ENCODE measurements at regions not wholly inside any gene's neighbourhood (a gene's known extent, or its start where the extent isn't known, plus 50 kb on each side); places are given as distances from the start of the nearest gene placed in this dataset.

DNA sequence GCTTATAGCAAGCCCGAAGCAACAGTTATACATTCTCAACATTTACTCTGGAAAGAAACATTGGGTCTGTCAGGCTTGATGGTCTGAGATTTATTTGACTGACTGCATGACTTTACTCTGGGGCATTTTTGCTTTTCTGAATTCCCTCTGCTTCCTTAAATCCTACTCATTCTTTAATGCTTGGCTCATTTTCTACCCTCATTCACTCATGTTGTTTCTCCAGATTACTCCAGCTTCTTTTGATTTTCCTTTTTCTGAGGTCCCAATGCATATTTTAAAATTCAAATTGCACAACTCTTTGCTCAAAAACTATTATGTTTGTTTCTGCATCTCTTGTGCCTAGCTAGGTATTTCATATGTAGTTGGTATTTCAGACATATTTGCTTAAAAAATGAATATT is 2002.9 kb upstream of the NUDT12 start:
- TF ChIP-seq CSDC2 (CRISPR knock-in tag; IDR thresholded peaks at IDR 0.05) (no peak), ZNF70 (CRISPR knock-in tag; IDR thresholded peaks at IDR 0.05) (no peak), ZNF8 (CRISPR knock-in tag; IDR thresholded peaks at IDR 0.05) (no peak), OSR1 (CRISPR knock-in tag; IDR thresholded peaks at IDR 0.05) (no peak), ESRRG (CRISPR knock-in tag; IDR thresholded peaks at IDR 0.05) (no peak), ZFP3 (CRISPR knock-in tag; IDR thresholded peaks at IDR 0.05) (no peak), PPARA (CRISPR knock-in tag; IDR thresholded peaks at IDR 0.05; ENCODE audit: borderline replicate concordance) (no peak), GLIS3 (CRISPR knock-in tag; IDR thresholded peaks at IDR 0.05) (no peak), ARNTL (CRISPR knock-in tag; IDR thresholded peaks at IDR 0.05; ENCODE audit: borderline replicate concordance, low read depth) (no peak), BACH2 (CRISPR knock-in tag; IDR thresholded peaks at IDR 0.05; ENCODE audit: borderline replicate concordance) (no peak), ZNF565 (CRISPR knock-in tag; conservative IDR thresholded peaks at IDR 0.05; ENCODE audit: low read depth) (no peak), ZFP30 (CRISPR knock-in tag; IDR thresholded peaks at IDR 0.05) (no peak)
- TF ChIP-seq, protein P1, sequence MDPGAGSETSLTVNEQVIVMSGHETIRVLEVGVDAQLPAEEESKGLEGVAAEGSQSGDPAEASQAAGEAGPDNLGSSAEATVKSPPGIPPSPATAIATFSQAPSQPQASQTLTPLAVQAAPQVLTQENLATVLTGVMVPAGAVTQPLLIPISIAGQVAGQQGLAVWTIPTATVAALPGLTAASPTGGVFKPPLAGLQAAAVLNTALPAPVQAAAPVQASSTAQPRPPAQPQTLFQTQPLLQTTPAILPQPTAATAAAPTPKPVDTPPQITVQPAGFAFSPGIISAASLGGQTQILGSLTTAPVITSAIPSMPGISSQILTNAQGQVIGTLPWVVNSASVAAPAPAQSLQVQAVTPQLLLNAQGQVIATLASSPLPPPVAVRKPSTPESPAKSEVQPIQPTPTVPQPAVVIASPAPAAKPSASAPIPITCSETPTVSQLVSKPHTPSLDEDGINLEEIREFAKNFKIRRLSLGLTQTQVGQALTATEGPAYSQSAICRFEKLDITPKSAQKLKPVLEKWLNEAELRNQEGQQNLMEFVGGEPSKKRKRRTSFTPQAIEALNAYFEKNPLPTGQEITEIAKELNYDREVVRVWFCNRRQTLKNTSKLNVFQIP (CRISPR knock-in tag; IDR thresholded peaks at IDR 0.05; ENCODE audit: borderline replicate concordance, low read depth) = no peak
- TF ChIP-seq, protein P2, sequence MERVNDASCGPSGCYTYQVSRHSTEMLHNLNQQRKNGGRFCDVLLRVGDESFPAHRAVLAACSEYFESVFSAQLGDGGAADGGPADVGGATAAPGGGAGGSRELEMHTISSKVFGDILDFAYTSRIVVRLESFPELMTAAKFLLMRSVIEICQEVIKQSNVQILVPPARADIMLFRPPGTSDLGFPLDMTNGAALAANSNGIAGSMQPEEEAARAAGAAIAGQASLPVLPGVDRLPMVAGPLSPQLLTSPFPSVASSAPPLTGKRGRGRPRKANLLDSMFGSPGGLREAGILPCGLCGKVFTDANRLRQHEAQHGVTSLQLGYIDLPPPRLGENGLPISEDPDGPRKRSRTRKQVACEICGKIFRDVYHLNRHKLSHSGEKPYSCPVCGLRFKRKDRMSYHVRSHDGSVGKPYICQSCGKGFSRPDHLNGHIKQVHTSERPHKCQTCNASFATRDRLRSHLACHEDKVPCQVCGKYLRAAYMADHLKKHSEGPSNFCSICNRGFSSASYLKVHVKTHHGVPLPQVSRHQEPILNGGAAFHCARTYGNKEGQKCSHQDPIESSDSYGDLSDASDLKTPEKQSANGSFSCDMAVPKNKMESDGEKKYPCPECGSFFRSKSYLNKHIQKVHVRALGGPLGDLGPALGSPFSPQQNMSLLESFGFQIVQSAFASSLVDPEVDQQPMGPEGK (CRISPR knock-in tag; IDR thresholded peaks at IDR 0.05; ENCODE audit: borderline replicate concordance) = no peak
- TF ChIP-seq, protein P3, sequence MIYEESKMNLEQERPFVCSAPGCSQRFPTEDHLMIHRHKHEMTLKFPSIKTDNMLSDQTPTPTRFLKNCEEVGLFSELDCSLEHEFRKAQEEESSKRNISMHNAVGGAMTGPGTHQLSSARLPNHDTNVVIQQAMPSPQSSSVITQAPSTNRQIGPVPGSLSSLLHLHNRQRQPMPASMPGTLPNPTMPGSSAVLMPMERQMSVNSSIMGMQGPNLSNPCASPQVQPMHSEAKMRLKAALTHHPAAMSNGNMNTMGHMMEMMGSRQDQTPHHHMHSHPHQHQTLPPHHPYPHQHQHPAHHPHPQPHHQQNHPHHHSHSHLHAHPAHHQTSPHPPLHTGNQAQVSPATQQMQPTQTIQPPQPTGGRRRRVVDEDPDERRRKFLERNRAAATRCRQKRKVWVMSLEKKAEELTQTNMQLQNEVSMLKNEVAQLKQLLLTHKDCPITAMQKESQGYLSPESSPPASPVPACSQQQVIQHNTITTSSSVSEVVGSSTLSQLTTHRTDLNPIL (CRISPR knock-in tag; IDR thresholded peaks at IDR 0.05; ENCODE audit: low read depth) = no peak
- ATAC-seq = no peak

DNA sequence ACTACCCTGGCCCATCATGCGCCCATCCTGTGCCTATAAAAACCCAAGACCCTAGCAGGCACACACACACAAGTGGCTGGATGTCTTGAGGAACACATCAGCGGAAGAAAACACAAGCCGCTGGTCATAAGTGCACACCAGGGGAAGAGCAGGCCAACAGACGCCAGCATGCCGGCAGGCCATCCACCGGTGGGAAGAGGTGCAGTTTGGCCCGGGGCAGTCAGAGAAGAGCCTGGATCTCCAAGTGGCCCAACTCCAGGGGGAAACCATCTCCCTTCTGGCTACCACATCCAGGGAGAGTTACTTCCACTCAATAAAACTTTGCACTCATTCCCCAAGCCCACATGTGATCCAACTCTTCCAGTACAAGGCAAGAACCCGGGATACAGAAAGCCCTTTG is 2001.3 kb upstream of the NUDT12 start:
- TF ChIP-seq ZFP30 (CRISPR knock-in tag; IDR thresholded peaks at IDR 0.05) (no peak), TCF4 (CRISPR knock-in tag; IDR thresholded peaks at IDR 0.05; ENCODE audit: borderline replicate concordance) (no peak), OSR1 (CRISPR knock-in tag; IDR thresholded peaks at IDR 0.05) (no peak), BACH2 (CRISPR knock-in tag; IDR thresholded peaks at IDR 0.05; ENCODE audit: borderline replicate concordance) (no peak), ESRRG (CRISPR knock-in tag; IDR thresholded peaks at IDR 0.05) (no peak), ZNF70 (CRISPR knock-in tag; IDR thresholded peaks at IDR 0.05) (no peak), ZNF565 (CRISPR knock-in tag; conservative IDR thresholded peaks at IDR 0.05; ENCODE audit: low read depth) (no peak), ZC3H10 (CRISPR knock-in tag; IDR thresholded peaks at IDR 0.05) (no peak), PPARA (CRISPR knock-in tag; IDR thresholded peaks at IDR 0.05; ENCODE audit: borderline replicate concordance) (no peak), TOX (CRISPR knock-in tag; IDR thresholded peaks at IDR 0.05; ENCODE audit: borderline replicate concordance) (no peak), ZFP3 (CRISPR knock-in tag; IDR thresholded peaks at IDR 0.05) (no peak), RARB (CRISPR knock-in tag; IDR thresholded peaks at IDR 0.05) (no peak), CSDC2 (CRISPR knock-in tag; IDR thresholded peaks at IDR 0.05) (no peak), GLIS3 (CRISPR knock-in tag; IDR thresholded peaks at IDR 0.05) (no peak)
- TF ChIP-seq, protein P3 (CRISPR knock-in tag; IDR thresholded peaks at IDR 0.05; ENCODE audit: low read depth) = no peak
- TF ChIP-seq, protein P2 (CRISPR knock-in tag; IDR thresholded peaks at IDR 0.05; ENCODE audit: borderline replicate concordance) = no peak
- TF ChIP-seq, protein P4, sequence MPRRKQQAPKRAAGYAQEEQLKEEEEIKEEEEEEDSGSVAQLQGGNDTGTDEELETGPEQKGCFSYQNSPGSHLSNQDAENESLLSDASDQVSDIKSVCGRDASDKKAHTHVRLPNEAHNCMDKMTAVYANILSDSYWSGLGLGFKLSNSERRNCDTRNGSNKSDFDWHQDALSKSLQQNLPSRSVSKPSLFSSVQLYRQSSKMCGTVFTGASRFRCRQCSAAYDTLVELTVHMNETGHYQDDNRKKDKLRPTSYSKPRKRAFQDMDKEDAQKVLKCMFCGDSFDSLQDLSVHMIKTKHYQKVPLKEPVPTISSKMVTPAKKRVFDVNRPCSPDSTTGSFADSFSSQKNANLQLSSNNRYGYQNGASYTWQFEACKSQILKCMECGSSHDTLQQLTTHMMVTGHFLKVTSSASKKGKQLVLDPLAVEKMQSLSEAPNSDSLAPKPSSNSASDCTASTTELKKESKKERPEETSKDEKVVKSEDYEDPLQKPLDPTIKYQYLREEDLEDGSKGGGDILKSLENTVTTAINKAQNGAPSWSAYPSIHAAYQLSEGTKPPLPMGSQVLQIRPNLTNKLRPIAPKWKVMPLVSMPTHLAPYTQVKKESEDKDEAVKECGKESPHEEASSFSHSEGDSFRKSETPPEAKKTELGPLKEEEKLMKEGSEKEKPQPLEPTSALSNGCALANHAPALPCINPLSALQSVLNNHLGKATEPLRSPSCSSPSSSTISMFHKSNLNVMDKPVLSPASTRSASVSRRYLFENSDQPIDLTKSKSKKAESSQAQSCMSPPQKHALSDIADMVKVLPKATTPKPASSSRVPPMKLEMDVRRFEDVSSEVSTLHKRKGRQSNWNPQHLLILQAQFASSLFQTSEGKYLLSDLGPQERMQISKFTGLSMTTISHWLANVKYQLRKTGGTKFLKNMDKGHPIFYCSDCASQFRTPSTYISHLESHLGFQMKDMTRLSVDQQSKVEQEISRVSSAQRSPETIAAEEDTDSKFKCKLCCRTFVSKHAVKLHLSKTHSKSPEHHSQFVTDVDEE (CRISPR knock-in tag; IDR thresholded peaks at IDR 0.05) = no peak
- TF ChIP-seq, protein P5, sequence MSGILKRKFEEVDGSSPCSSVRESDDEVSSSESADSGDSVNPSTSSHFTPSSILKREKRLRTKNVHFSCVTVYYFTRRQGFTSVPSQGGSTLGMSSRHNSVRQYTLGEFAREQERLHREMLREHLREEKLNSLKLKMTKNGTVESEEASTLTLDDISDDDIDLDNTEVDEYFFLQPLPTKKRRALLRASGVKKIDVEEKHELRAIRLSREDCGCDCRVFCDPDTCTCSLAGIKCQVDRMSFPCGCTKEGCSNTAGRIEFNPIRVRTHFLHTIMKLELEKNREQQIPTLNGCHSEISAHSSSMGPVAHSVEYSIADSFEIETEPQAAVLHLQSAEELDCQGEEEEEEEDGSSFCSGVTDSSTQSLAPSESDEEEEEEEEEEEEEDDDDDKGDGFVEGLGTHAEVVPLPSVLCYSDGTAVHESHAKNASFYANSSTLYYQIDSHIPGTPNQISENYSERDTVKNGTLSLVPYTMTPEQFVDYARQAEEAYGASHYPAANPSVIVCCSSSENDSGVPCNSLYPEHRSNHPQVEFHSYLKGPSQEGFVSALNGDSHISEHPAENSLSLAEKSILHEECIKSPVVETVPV (CRISPR knock-in tag; IDR thresholded peaks at IDR 0.05) = no peak
- TF ChIP-seq, protein P1 (CRISPR knock-in tag; IDR thresholded peaks at IDR 0.05; ENCODE audit: borderline replicate concordance, low read depth) = no peak
- no peak for ATAC-seq
